ENCODE measurements at regions not wholly inside any gene's neighbourhood (a gene's known extent, or its start where the extent isn't known, plus 50 kb on each side); places are given as distances from the start of the nearest gene placed in this dataset.

DNA sequence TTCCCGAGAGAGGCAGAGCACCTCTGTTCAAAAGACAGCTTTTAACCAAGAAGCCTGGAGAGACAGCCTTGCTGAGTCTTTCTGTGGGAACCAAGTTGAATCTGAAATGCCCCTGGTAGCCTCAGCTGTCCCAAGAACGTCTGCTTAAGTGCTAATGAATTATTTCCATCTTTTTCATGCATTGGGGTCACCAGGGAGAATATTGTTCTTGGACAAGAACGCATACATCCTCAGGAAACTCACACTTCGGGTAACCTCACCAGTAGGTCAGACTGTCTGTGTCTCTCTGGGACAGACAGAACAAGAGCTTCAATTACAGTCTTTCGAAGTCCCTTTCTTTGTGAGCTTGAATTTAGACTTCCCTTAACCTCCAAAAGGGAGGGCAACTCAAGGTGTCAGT, 134.6 kb upstream of the ADAMTS18 start:
- TF ChIP-seq, protein P1, sequence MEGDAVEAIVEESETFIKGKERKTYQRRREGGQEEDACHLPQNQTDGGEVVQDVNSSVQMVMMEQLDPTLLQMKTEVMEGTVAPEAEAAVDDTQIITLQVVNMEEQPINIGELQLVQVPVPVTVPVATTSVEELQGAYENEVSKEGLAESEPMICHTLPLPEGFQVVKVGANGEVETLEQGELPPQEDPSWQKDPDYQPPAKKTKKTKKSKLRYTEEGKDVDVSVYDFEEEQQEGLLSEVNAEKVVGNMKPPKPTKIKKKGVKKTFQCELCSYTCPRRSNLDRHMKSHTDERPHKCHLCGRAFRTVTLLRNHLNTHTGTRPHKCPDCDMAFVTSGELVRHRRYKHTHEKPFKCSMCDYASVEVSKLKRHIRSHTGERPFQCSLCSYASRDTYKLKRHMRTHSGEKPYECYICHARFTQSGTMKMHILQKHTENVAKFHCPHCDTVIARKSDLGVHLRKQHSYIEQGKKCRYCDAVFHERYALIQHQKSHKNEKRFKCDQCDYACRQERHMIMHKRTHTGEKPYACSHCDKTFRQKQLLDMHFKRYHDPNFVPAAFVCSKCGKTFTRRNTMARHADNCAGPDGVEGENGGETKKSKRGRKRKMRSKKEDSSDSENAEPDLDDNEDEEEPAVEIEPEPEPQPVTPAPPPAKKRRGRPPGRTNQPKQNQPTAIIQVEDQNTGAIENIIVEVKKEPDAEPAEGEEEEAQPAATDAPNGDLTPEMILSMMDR (conservative IDR thresholded peaks at IDR 0.05; ENCODE audit: low read length) = no peak
- TF ChIP-seq EZH2phosphoT487 (IDR thresholded peaks at IDR 0.05; ENCODE audit: borderline replicate concordance) = no peak

Data from Loucy (cell line).